Thyroid gland (tissue), 4 donors: ENCODE measurements at regions not wholly inside any gene's neighbourhood (a gene's known extent, or its start where the extent isn't known, plus 50 kb on each side); places are given as distances from the start of the nearest gene placed in this dataset.

Source experiments
- CTCF ChIP-seq, 6 experiments: fragments of 200-600 bp in 3 of 6; fragments of 450-650 bp in 3 of 6; sonication (generic) in 3 of 6; IDR thresholded peaks; one replicate each; pipeline ENCODE4 v1.5.1; 2016 to 2019; ENCODE audit warnings: antibody characterized with exemption in 6 of 6, mild to moderate bottlenecking in 2 of 6, inconsistent platforms in 1 of 6, moderate library complexity in 1 of 6
- POLR2A ChIP-seq, 2 donors: fragments of 450-650 bp; IDR thresholded peaks; one replicate each; pipeline ENCODE4 v1.6.1; 2017; ENCODE audit warnings: antibody characterized with exemption in 2 of 2, mild to moderate bottlenecking in 2 of 2, moderate library complexity in 1 of 2

GRCh38 chr9:115717298-115717697 lies 436.3 kb upstream of the PAPPA start:
- no peak for TF ChIP-seq POLR2A (IDR thresholded peaks at IDR 0.05)
- no peak for TF ChIP-seq CTCF (IDR thresholded peaks at IDR 0.05)
